ENCODE measurements at regions not wholly inside any gene's neighbourhood (a gene's known extent, or its start where the extent isn't known, plus 50 kb on each side); places are given as distances from the start of the nearest gene placed in this dataset.

DNA sequence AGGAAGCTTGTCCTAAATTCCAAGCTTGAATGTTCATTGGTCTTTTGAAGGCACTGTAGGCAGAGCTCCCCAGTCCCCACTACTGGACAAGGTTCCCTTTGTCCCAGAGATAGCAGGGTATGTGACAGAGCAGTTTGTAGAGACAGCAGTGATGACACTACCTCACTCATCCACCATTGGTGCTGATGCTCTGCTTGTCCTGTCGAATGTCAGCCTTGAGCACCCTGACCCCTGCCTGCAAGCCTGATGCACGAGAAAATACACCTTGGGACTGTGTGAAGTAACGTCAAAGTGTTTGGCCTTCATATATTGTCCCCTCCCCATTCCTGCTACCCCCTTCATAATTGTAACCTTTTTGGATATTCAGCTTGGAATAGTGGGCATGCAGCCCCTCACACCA, 188.9 kb upstream of the EOLA2 start:
- Histone ChIP-seq H3K27ac (replicated peaks) (no peak overlapping the region), H3K27me3 (ENCODE audit: insufficient read depth, poor library complexity, severe bottlenecking) (peaks cover 4% of the 10 kb centered on the region), H3K4me3 (replicated peaks; ENCODE audit: insufficient read depth, low read length) (no peak overlapping the region)
- DNase-seq (ENCODE audit: low read depth in 1 of 2, low spot score in 1 of 2) = no peak
- TF ChIP-seq, protein P1, sequence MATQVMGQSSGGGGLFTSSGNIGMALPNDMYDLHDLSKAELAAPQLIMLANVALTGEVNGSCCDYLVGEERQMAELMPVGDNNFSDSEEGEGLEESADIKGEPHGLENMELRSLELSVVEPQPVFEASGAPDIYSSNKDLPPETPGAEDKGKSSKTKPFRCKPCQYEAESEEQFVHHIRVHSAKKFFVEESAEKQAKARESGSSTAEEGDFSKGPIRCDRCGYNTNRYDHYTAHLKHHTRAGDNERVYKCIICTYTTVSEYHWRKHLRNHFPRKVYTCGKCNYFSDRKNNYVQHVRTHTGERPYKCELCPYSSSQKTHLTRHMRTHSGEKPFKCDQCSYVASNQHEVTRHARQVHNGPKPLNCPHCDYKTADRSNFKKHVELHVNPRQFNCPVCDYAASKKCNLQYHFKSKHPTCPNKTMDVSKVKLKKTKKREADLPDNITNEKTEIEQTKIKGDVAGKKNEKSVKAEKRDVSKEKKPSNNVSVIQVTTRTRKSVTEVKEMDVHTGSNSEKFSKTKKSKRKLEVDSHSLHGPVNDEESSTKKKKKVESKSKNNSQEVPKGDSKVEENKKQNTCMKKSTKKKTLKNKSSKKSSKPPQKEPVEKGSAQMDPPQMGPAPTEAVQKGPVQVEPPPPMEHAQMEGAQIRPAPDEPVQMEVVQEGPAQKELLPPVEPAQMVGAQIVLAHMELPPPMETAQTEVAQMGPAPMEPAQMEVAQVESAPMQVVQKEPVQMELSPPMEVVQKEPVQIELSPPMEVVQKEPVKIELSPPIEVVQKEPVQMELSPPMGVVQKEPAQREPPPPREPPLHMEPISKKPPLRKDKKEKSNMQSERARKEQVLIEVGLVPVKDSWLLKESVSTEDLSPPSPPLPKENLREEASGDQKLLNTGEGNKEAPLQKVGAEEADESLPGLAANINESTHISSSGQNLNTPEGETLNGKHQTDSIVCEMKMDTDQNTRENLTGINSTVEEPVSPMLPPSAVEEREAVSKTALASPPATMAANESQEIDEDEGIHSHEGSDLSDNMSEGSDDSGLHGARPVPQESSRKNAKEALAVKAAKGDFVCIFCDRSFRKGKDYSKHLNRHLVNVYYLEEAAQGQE (IDR thresholded peaks at IDR 0.05; ENCODE audit: insufficient replicate concordance, low read depth) = no peak
- TF ChIP-seq SPI1 (IDR thresholded peaks at IDR 0.05; ENCODE audit: borderline replicate concordance, low read depth) = no peak
- no peak for TF ChIP-seq POLR2AphosphoS5 (IDR thresholded peaks at IDR 0.05; ENCODE audit: low read depth)
- no peak for TF ChIP-seq GABPA (IDR thresholded peaks at IDR 0.05; ENCODE audit: low read depth)
- TF ChIP-seq CTCF (IDR thresholded peaks at IDR 0.05; ENCODE audit: insufficient read depth, low read length) = no peak

DNA sequence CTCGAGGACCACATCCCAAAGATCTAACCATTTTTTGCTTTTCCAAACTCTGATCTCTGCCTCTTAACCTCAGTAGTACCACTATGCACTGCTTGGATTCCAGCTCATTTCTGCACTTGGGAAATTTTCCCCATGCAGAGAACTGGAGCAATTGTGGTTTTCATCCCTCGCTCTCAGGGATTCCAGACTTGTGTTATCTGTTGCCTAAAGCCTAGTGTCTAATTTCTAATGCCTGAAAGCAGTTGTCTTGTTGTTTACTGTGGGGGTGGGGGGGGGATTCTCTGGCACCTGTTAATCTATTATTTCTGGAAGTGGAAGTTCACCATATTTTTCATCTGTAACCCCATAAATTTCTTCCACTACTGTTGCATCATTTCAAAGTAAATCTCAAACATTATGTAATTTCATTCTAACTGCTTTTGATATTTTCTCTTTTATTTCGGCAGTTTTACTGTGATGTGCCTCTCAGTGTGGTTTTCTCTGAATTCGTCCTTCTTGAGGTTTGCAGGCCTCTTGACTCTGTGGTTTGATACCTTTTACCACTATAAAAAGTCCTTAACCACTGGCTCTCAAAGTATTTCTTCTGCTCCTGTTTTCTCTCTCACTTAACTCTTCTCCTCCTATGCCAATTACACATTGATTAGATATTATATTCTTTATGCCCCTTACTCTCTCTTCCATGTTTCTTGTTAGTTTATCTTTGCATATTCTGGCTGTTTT, 205.6 kb upstream of the EOLA2 start:
- H3K27ac ChIP-seq (replicated peaks) = no peak overlapping the region
- no peaks in the 10 kb centered on the region for H3K27me3 ChIP-seq (ENCODE audit: insufficient read depth, poor library complexity, severe bottlenecking)
- DNase-seq (ENCODE audit: low read depth in 1 of 2, low spot score in 1 of 2) = no peak
- TF ChIP-seq CTCF (IDR thresholded peaks at IDR 0.05; ENCODE audit: insufficient read depth, low read length) (no peak), POLR2AphosphoS5 (IDR thresholded peaks at IDR 0.05; ENCODE audit: low read depth) (no peak), GABPA (IDR thresholded peaks at IDR 0.05; ENCODE audit: low read depth) (no peak), SPI1 (IDR thresholded peaks at IDR 0.05; ENCODE audit: borderline replicate concordance, low read depth) (no peak)
- TF ChIP-seq, protein P1 (IDR thresholded peaks at IDR 0.05; ENCODE audit: insufficient replicate concordance, low read depth) = no peak
- H3K4me3 ChIP-seq (replicated peaks; ENCODE audit: insufficient read depth, low read length) = no peak overlapping the region

DNA sequence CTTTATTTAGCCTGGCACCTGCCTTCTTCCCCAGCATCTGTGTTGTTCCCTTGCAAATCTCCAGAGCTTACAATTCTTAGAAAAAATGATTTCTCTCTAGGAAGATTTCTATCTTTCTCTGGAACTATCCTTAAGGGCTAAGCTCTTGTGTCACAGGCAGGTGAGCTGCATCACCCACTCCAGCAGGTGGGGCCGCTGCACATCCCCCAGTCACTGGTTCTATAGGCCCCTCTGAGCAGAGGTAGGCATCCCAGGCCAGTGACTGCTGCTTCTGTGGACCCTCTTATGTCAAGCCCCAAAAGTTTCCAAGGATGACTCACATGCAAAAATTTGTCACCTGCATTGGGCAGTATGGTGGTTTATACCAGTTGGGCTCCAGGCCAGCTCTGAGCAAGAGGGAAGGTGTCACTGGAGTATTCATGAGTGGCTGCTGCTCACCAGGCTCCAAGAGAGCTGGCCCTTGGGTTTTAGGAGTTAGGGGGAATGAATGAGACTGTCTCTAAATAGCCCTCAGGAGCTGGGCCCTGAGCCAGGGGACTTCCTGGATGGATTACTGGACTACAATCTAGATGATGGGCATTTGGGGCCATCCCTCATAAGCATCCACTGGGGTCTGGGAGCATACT, 208.1 kb upstream of the EOLA2 start:
- TF ChIP-seq, protein P1 (IDR thresholded peaks at IDR 0.05; ENCODE audit: insufficient replicate concordance, low read depth) = no peak
- TF ChIP-seq GABPA (IDR thresholded peaks at IDR 0.05; ENCODE audit: low read depth) (no peak), CTCF (IDR thresholded peaks at IDR 0.05; ENCODE audit: insufficient read depth, low read length) (no peak), SPI1 (IDR thresholded peaks at IDR 0.05; ENCODE audit: borderline replicate concordance, low read depth) (no peak), POLR2AphosphoS5 (IDR thresholded peaks at IDR 0.05; ENCODE audit: low read depth) (no peak)
- H3K27me3 ChIP-seq (ENCODE audit: insufficient read depth, poor library complexity, severe bottlenecking) = no peaks in the 10 kb centered on the region
- DNase-seq (ENCODE audit: low read depth in 1 of 2, low spot score in 1 of 2) = no peak
- H3K27ac ChIP-seq (replicated peaks) = no peak overlapping the region
- no peak overlapping the region for H3K4me3 ChIP-seq (replicated peaks; ENCODE audit: insufficient read depth, low read length)
